Stimulated activated CD4-positive, alpha-beta T cell treated with anti-CD3 and anti-CD28 coated beads, Interleukin-4, amount 100 ng/mL, for 48 hours (primary cell): ENCODE measurements at regions not wholly inside any gene's neighbourhood (a gene's known extent, or its start where the extent isn't known, plus 50 kb on each side); places are given as distances from the start of the nearest gene placed in this dataset.

ENCODE experiments used
- DNase-seq, 2 donors: peaks; one replicate each; pipeline ENCODE4 v3.0.0-alpha.2; 2020; ENCODE audit warnings: low read depth in 2 of 2

- DNase-seq, result no peak
Measured at GRCh38 chr2:79453918-79454317, 58.9 kb upstream of the CTNNA2 start.

- DNase-seq, result no peak
Measured at GRCh38 chr2:79452651-79453050, 60.2 kb upstream of the CTNNA2 start.

GRCh38 chr2:79447463-79447862 is 65.4 kb upstream of the CTNNA2 start:
- DNase-seq, result no peak

GRCh38 chr2:79446313-79446712 is 66.5 kb upstream of the CTNNA2 start:
- no peak for DNase-seq

GRCh38 chr2:79437433-79438267 is 75.2 kb upstream of the CTNNA2 start:
- DNase-seq, result no peak

- no peak for DNase-seq
Measured at GRCh38 chr2:79434362-79434761, 78.5 kb upstream of the CTNNA2 start.

GRCh38 chr2:79432731-79433146 is 80.1 kb upstream of the CTNNA2 start:
- no peak for DNase-seq

GRCh38 chr2:79428745-79429144 is 84.1 kb upstream of the CTNNA2 start:
- no peak for DNase-seq

- DNase-seq, result no peak
Measured at GRCh38 chr2:79414690-79415089, 98.2 kb upstream of the CTNNA2 start.

GRCh38 chr2:79394485-79394859 is 118.4 kb upstream of the CTNNA2 start:
- DNase-seq, result no peak

- DNase-seq, result no peak
Measured at GRCh38 chr2:79393806-79394484, 118.9 kb upstream of the CTNNA2 start.

GRCh38 chr2:79393107-79393685 is 119.7 kb upstream of the CTNNA2 start:
- no peak for DNase-seq

- no peak for DNase-seq
Measured at GRCh38 chr2:79389481-79389880, 123.4 kb upstream of the CTNNA2 start.

- no peak for DNase-seq
Measured at GRCh38 chr2:79388024-79388423, 124.8 kb upstream of the CTNNA2 start.

GRCh38 chr2:79387431-79387830 is 125.4 kb upstream of the CTNNA2 start:
- DNase-seq, result no peak

- DNase-seq, result no peak
Measured at GRCh38 chr2:79383681-79384080, 129.2 kb upstream of the CTNNA2 start.

GRCh38 chr2:79375817-79376216 is 137.0 kb upstream of the CTNNA2 start:
- DNase-seq, result no peak

- no peak for DNase-seq
Measured at GRCh38 chr2:79373358-79374130, 139.3 kb upstream of the CTNNA2 start.

- DNase-seq, result no peak
Measured at GRCh38 chr2:79370976-79371538, 141.8 kb upstream of the CTNNA2 start.

- no peak for DNase-seq
Measured at GRCh38 chr2:79369127-79369526, 143.7 kb upstream of the CTNNA2 start.

GRCh38 chr2:79368116-79368630 is 144.7 kb upstream of the CTNNA2 start:
- no peak for DNase-seq

GRCh38 chr2:79359419-79359818 is 153.4 kb upstream of the CTNNA2 start:
- no peak for DNase-seq
